AG08395 (cell line): ENCODE measurements at regions not wholly inside any gene's neighbourhood (a gene's known extent, or its start where the extent isn't known, plus 50 kb on each side); places are given as distances from the start of the nearest gene placed in this dataset.

ENCODE experiments used
- DNase-seq: peaks from one replicate; pipeline ENCODE4 v3.0.0; 2012; ENCODE audit warnings: mixed read lengths, low spot score

GRCh38 chr2:239905884-239906654 is 119.1 kb downstream of the NDUFA10 start:
- no peak for DNase-seq

GRCh38 chr2:239905306-239905705 is 119.8 kb downstream of the NDUFA10 start:
- DNase-seq: no peak

GRCh38 chr2:239904496-239904895 is 120.6 kb downstream of the NDUFA10 start:
- no peak for DNase-seq

GRCh38 chr2:239903803-239904202 is 121.3 kb downstream of the NDUFA10 start:
- no peak for DNase-seq

GRCh38 chr2:239903210-239903609 is 121.9 kb downstream of the NDUFA10 start:
- no peak for DNase-seq

- DNase-seq: no peak
Observed at GRCh38 chr2:239902749-239903201, 122.4 kb downstream of the NDUFA10 start.

- no peak for DNase-seq
Observed at GRCh38 chr2:239898292-239898925, 126.7 kb downstream of the NDUFA10 start.

DNA sequence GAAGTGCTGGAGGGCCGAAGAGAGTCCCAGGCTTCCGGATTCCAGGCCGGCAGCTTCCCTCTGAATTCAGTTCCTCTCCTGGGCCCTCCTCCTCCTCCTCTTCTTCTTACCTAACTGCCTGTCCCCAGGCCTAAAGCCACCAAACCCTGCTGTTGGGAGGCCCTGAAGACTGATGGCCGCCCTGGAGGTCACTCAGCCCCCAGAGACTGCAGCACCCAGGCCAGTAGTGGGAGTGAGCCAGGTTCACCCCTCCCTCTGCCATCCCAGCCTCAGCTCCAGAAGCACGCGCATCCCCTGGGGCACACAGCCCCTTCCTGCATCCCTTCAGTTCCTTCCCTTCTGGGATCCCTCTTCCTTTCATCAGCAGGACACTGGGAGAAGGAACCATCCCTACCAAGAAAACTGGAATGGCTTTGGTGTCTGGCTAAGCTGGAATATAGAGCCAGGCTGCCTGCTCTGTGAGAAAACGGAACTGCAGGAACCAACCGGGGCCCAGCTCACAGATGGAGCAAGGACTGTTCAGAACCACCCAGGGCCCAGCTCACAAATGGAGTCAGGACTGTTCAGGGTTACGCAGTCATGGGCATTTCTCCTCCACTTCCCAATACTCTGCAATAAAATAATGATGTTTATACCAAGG is 127.4 kb downstream of the NDUFA10 start:
- no peak for DNase-seq

- DNase-seq: no peak
Observed at GRCh38 chr2:239896075-239896474, 129.1 kb downstream of the NDUFA10 start.

- no peak for DNase-seq
Observed at GRCh38 chr2:239895669-239896068, 129.5 kb downstream of the NDUFA10 start.

GRCh38 chr2:239895116-239895515 is 130.0 kb downstream of the NDUFA10 start:
- DNase-seq: no peak

DNA sequence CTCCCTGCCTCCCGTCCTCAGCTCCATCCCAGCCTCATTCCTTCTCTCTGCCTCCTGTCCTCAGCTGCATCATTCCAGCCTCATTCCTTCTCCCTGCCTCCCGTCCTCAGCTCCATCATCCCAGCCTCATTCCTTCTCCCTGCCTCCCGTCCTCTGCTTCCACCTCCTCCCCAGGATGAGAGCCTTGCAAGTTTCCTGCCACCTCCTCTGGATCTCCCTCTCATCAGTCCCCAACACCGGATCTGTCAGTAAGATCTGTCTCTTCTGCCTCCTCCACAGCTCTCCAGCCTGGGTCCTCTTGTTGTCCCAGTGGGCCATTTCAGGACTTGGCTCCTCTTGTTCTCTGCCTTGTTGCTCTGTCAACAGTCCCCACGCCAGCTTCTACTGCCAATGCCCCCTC is 130.9 kb downstream of the NDUFA10 start:
- DNase-seq: no peak

GRCh38 chr2:239893236-239893515 is 132.0 kb downstream of the NDUFA10 start:
- DNase-seq: no peak

GRCh38 chr2:239892441-239893235 is 132.5 kb downstream of the NDUFA10 start:
- DNase-seq: no peak

GRCh38 chr2:239891698-239892097 is 133.4 kb downstream of the NDUFA10 start:
- DNase-seq: no peak

DNA sequence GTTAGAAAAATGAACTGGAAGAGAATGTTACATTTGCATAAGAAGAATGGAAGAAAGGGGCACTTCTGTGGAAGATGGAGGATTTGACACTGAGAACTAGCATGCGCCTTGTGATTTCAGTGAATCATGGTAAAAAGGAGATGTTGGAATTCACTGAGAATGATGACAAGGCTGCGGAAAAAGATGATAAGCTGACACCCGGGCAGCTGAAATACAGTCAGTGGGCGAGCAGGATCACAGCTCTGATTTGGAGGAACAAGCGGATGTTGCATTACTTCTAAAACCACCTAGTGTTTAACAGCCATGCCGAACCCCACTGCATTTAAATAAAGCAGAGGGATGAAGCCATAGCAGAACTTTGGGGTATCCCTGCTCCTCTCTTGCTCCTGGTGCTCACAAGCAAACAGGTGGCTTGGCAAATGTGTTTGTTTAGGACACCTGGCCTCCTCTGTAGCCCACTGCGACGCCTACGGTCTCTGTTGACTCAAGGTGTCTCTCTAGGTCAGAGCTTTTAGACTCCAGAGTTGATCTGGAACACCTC is 134.9 kb downstream of the NDUFA10 start:
- DNase-seq: no peak

GRCh38 chr2:239889641-239890121 is 135.5 kb downstream of the NDUFA10 start:
- DNase-seq: no peak

- DNase-seq: no peak
Observed at GRCh38 chr2:239887604-239888003, 137.5 kb downstream of the NDUFA10 start.

GRCh38 chr2:239886781-239887180 is 138.4 kb downstream of the NDUFA10 start:
- no peak for DNase-seq

DNA sequence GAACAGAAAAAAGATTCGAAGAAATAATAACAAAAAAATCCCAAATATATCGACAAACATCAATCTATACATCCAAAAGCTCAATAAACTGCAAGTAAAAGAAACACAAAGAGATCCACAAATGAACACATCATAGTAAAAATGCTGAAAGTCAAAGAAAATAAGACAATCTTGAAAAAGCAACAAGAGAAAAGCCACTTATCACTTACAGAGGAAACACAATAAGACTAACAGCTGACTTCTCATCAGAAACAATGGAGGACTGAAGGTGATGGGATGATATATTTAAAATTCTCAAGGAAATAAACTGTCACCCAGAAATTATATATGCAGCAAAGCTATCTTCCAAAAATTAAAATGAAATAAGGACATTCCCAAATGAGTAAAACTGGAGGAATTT is 140.3 kb downstream of the NDUFA10 start:
- DNase-seq: no peak

GRCh38 chr2:239884051-239884405 is 141.1 kb downstream of the NDUFA10 start:
- DNase-seq: no peak
